NCI-H1105 treated with DMSO at 0.1 percent for 48 hours (cell line): ENCODE measurements at regions not wholly inside any gene's neighbourhood (a gene's known extent, or its start where the extent isn't known, plus 50 kb on each side); places are given as distances from the start of the nearest gene placed in this dataset.
"Not testable (repeated sequence)": the region's sequence is repeated elsewhere in the genome, so short reads cannot be mapped to it uniquely, and the experiment has no call there.

Experiments used
- DNase-seq: peaks from one replicate; lab custom pipeline; 2025; lab: John Stamatoyannopoulos, UW

DNA sequence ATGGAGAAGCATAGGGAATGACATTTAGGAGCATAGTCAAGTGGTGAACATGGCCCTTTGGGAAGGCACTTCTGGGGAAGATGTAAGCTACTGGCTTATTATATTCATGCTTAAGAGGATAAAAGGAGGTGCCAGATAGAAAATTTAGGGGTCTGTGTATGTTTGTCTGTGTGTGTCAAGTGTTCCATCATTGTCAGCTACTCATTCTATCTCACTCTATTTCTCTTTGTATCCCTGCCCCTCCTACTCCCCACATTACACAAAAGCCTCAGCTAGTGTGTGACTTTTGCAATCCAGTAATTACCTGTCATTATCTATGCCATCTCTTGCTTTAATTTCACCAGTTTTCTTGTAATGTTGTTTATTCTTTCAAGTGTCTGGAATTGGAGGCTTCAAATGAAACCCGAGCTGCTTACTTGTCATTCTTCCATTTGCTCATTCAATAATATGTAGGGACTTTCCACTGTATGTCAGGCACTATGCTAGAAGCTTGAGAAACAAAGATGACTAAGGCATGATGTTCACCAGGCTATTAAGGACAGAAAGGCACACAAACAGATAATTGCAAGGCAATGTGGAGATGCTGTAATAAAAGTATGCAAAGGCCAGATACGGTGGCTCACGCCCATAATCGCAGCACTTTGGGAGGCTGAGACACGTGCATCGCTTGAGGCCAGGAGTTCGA, 229.8 kb upstream of the TEX13C start:
- DNase-seq: peak; percentile 62

GRCh38 chrX:125093852-125094251, 225.8 kb upstream of the TEX13C start:
- no peak for DNase-seq

DNA sequence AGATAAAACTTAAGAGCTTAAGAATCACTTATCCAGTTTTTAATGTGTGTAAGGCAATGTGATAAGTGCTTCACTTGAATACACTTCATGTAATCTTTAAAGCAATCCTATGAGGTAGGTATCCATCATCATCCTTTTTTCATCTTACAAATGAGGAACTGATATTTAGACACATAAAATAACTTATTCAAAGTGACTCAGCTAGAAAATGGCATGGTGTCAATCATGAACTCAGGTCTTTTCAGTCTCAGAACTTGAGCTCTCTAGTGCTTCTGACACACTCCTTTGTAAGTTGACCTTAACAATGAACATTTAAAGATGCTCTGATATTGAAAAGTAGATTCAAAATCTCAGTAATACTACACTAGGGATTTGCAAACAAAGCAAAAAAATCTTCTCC, 224.8 kb upstream of the TEX13C start:
- DNase-seq: no peak

DNA sequence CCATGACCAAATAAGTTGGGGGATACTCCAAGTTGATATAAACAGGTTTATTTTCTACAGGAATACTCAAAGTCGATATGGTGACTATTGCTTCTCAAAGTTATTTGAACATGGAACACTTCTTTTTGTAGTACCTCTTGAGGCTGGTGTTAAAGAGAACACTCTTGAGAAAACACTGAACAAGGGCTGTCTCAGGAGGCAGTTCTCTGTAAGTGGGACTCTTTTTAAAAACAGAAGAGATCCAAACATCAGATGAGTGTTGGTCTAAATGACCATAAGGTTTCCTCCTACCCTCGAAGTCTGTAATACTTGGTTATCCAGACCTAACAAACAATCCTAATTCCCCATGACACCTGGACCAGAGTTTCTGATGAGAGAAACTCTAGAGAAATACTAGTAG, 223.2 kb upstream of the TEX13C start:
- no peak for DNase-seq

GRCh38 chrX:125096870-125097269, 222.8 kb upstream of the TEX13C start:
- DNase-seq: no peak

DNA sequence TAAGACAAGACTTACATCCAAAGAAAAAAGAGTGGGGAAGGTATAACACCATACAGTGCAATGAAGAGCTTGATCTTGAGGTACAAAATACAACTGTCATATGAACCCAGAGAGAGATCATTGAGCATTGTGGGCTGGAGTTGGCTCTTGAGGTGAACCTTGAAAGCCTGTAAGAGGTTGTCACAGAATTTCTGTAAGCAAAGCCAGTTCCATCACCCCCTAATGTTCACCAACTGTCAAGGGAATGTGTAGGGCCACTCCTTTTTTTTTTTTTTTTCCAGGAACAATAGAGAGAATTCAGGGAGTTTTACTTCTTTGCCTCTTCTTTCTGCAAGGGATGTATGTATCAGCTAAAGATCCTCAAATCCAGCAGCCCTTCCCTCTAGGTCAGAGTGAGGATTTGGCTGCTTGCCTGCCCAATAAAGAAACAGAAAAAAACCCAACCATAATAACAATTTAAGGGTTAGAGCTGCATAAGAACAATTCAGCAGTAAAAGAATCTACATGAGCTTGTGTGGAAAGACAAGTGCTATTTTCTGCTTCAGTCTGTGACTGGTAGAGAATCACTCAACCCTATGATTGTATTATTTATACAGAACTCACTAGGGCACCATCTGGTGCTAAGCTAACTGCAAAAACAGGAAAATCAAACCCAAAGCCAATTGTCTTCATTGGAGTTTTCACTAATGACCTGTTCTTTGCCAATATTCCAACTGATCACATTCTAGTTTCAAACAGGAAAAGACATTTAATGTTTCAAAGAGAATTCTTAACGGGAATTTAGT, 217.5 kb upstream of the TEX13C start:
- no peak for DNase-seq

DNA sequence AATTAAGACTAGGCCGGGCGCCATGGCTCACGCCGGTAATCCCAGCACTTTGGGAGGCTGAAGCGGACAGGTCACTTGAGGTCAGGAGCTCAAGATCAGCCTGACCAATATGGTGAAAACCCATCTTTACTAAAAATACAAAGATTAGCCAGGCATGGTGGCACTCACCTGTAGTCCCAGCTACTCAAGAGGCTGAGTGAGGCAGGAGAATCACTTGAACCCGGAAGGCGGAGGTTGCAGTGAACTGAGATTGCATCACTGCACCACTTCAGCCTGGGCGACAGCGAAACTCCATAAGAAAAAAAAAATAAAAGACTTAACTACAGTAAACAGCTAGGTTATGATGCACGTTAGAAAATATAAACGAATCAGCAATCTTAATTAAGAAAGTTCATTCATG, 216.0 kb upstream of the TEX13C start:
- no peak for DNase-seq

- no peak for DNase-seq
Measured at GRCh38 chrX:125108921-125109320, 210.8 kb upstream of the TEX13C start.

- peak; percentile 17 for DNase-seq
Measured at GRCh38 chrX:125131164-125131563, 188.5 kb upstream of the TEX13C start.

- no peak for DNase-seq
Measured at GRCh38 chrX:125132274-125132673, 187.4 kb upstream of the TEX13C start.

GRCh38 chrX:125137521-125137920, 182.2 kb upstream of the TEX13C start:
- no peak for DNase-seq

DNA sequence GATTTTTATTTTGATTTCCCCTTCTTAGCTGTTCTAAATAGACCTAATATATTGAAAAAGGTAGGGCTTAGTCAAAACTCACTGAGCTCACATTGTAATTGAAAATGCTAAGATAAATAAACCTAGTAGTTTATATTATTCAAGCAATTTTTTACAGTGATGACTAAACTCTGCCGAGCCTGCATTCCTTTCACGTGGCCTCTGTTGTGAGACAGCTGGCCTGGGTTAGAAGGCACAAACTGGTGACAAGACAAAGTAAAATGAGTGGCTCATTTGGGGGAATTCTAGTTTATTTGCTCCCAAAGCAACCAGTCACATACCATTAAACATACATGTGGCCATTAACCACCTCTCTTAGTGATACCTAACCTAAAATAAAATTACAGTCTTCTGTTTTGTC, 169.4 kb upstream of the TEX13C start:
- no peak for DNase-seq

- no peak for DNase-seq
Measured at GRCh38 chrX:125151146-125151545, 168.5 kb upstream of the TEX13C start.

GRCh38 chrX:125152011-125152410, 167.7 kb upstream of the TEX13C start:
- DNase-seq: no peak

- DNase-seq: no peak
Measured at GRCh38 chrX:125153621-125154020, 166.1 kb upstream of the TEX13C start.

GRCh38 chrX:125154288-125155257, 165.1 kb upstream of the TEX13C start:
- not testable (repeated sequence) for DNase-seq

- DNase-seq: not testable (repeated sequence)
Measured at GRCh38 chrX:125155296-125156033, 164.2 kb upstream of the TEX13C start.

DNA sequence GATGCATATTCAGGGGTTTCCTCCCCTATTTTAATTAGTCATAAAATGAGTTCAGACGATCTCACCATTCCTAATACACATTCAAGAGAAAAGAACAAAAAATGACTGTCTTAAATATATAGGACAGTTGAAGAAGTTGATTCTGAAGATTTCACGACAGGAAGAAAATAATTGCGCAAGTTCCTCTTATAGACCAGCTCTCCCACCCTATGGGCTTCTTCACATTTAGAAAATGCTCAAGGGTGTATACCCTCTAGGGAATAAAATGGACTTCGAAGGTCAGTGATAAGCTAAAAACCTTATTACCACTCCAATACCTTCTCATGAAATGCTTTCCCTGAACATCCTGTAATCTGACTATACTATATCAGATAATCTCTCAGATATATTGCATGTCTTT, 149.2 kb upstream of the TEX13C start:
- no peak for DNase-seq

DNA sequence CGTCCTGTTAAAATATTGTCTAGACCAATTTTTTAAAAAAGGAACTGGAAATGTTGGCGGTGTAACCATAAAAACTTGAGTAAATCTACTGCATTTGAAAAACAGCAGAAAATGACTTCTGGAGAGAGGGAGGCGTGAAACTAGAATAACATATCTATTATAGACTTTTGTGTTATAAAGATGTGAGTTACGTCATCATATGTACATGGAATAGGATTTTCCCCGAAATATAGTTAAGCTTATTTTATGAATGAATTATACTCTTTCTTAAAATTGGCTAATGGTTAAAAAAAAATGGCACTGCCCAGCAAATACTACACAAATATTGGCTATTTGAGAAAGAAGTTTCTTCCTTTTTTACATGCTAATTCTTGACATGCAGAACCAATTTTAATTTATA, 147.1 kb upstream of the TEX13C start:
- no peak for DNase-seq

DNA sequence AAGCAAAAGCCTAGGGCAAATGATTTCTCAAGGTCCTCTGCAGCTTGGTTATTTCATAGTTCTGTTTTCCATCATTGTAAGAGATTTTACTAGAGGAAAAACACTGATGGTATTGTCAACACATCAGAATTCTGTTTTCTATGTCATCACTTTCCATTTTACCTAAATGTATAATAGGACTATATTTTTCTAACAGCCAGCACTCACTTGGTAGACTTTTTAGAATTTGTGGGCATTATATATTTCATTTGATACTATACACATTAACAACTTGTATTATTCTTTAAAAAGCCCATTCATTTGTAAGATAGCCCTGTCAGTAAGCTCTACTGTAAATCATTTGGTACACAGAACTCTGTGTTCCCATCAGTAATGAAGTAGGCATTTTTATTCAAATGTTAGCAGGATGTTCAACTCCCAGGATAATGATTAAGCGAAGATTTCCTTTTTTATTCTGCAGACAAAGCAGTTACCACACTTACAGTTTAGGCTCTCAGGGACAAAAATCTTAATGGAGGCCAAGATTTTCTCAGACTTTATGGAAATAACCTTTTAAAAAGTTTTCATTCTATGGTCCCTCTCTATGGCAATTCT, 143.6 kb upstream of the TEX13C start:
- DNase-seq: no peak

GRCh38 chrX:125193921-125194320, 125.8 kb upstream of the TEX13C start:
- DNase-seq: no peak
